ENCODE measurements at regions not wholly inside any gene's neighbourhood (a gene's known extent, or its start where the extent isn't known, plus 50 kb on each side); places are given as distances from the start of the nearest gene placed in this dataset.
A peak's percentile ranks its signal among the peaks of the same experiment; 100 is the strongest.

GRCh38 chr18:46260016-46260878, 156.1 kb downstream of the HAUS1 start:
- TF ChIP-seq CTCF (IDR thresholded peaks at IDR 0.05) = no peak
- Mint-ChIP-seq H3K9me3 (ENCODE audit: low read depth) (no peaks in the 10 kb centered on the region), H3K27ac (ENCODE audit: unreplicated experiment) (peak overlapping the region; percentile 72), H3K4me3 (ENCODE audit: unreplicated experiment) (no peak overlapping the region), H3K36me3 (ENCODE audit: low read depth) (peaks cover 11% of the 10 kb centered on the region), H3K4me1 (ENCODE audit: low read depth) (peaks cover 58% of the 10 kb centered on the region), H3K27me3 (ENCODE audit: low read depth) (no peaks in the 10 kb centered on the region)
- no peak for DNase-seq (ENCODE audit: low spot score)

GRCh38 chr18:46260879-46261143, 156.6 kb downstream of the HAUS1 start:
- peak overlapping the region; percentile 72 for H3K27ac Mint-ChIP-seq (ENCODE audit: unreplicated experiment)
- H3K36me3 Mint-ChIP-seq (ENCODE audit: low read depth) = peaks cover 9% of the 10 kb centered on the region
- H3K4me3 Mint-ChIP-seq (ENCODE audit: unreplicated experiment) = no peak overlapping the region
- H3K9me3 Mint-ChIP-seq (ENCODE audit: low read depth) = no peaks in the 10 kb centered on the region
- DNase-seq (ENCODE audit: low spot score) = no peak
- peaks cover 62% of the 10 kb centered on the region for H3K4me1 Mint-ChIP-seq (ENCODE audit: low read depth)
- TF ChIP-seq CTCF (IDR thresholded peaks at IDR 0.05) = no peak
- H3K27me3 Mint-ChIP-seq (ENCODE audit: low read depth) = no peaks in the 10 kb centered on the region

GRCh38 chr18:46261799-46262198, 157.6 kb downstream of the HAUS1 start:
- peaks cover 57% of the 10 kb centered on the region for H3K4me1 Mint-ChIP-seq (ENCODE audit: low read depth)
- H3K36me3 Mint-ChIP-seq (ENCODE audit: low read depth) = peaks cover 8% of the 10 kb centered on the region
- no peaks in the 10 kb centered on the region for H3K27me3 Mint-ChIP-seq (ENCODE audit: low read depth)
- H3K27ac Mint-ChIP-seq (ENCODE audit: unreplicated experiment) = peak overlapping the region; percentile 27
- no peak overlapping the region for H3K4me3 Mint-ChIP-seq (ENCODE audit: unreplicated experiment)
- DNase-seq (ENCODE audit: low spot score) = no peak
- TF ChIP-seq CTCF (IDR thresholded peaks at IDR 0.05) = no peak
- no peaks in the 10 kb centered on the region for H3K9me3 Mint-ChIP-seq (ENCODE audit: low read depth)

- H3K4me1 Mint-ChIP-seq (ENCODE audit: low read depth) = peaks cover 56% of the 10 kb centered on the region
- no peak for DNase-seq (ENCODE audit: low spot score)
- TF ChIP-seq CTCF (IDR thresholded peaks at IDR 0.05) = no peak
- H3K4me3 Mint-ChIP-seq (ENCODE audit: unreplicated experiment) = no peak overlapping the region
- H3K9me3 Mint-ChIP-seq (ENCODE audit: low read depth) = no peaks in the 10 kb centered on the region
- no peak overlapping the region for H3K27ac Mint-ChIP-seq (ENCODE audit: unreplicated experiment)
- no peaks in the 10 kb centered on the region for H3K27me3 Mint-ChIP-seq (ENCODE audit: low read depth)
- H3K36me3 Mint-ChIP-seq (ENCODE audit: low read depth) = peaks cover 10% of the 10 kb centered on the region
Observed at GRCh38 chr18:46262856-46263255, 158.7 kb downstream of the HAUS1 start.

- DNase-seq (ENCODE audit: low spot score) = no peak
- Mint-ChIP-seq H3K27ac (ENCODE audit: unreplicated experiment) (peak overlapping the region; percentile 91), H3K27me3 (ENCODE audit: low read depth) (no peaks in the 10 kb centered on the region), H3K9me3 (ENCODE audit: low read depth) (no peaks in the 10 kb centered on the region), H3K4me3 (ENCODE audit: unreplicated experiment) (no peak overlapping the region), H3K36me3 (ENCODE audit: low read depth) (peaks cover 13% of the 10 kb centered on the region), H3K4me1 (ENCODE audit: low read depth) (peaks cover 56% of the 10 kb centered on the region)
- TF ChIP-seq CTCF (IDR thresholded peaks at IDR 0.05) = peak; percentile 25
Observed at GRCh38 chr18:46264255-46264654, 160.1 kb downstream of the HAUS1 start.

All from chondrocyte (in vitro differentiated cells).